ENCODE measurements at regions not wholly inside any gene's neighbourhood (a gene's known extent, or its start where the extent isn't known, plus 50 kb on each side); places are given as distances from the start of the nearest gene placed in this dataset.

DNA sequence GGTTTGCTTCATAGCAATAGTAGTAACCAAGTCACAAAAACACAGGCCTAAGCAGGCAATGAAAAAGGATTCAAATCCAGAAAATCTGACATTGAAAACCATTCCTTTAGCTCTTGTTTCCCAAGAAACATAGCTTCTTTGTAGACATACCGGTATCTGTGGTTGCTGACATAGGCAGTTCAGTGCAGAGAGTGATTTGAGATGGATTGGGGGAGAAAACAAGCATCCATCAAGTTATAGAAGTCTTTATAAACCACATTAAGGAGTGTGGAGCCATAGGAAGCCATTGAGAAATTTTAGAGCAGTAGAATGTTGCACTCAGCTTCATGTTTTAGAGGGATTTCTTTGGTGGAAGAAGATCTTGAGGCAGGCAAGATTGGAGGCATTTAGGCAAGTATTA is 91.2 kb upstream of the MARCKS start:
- TF ChIP-seq, protein P1, sequence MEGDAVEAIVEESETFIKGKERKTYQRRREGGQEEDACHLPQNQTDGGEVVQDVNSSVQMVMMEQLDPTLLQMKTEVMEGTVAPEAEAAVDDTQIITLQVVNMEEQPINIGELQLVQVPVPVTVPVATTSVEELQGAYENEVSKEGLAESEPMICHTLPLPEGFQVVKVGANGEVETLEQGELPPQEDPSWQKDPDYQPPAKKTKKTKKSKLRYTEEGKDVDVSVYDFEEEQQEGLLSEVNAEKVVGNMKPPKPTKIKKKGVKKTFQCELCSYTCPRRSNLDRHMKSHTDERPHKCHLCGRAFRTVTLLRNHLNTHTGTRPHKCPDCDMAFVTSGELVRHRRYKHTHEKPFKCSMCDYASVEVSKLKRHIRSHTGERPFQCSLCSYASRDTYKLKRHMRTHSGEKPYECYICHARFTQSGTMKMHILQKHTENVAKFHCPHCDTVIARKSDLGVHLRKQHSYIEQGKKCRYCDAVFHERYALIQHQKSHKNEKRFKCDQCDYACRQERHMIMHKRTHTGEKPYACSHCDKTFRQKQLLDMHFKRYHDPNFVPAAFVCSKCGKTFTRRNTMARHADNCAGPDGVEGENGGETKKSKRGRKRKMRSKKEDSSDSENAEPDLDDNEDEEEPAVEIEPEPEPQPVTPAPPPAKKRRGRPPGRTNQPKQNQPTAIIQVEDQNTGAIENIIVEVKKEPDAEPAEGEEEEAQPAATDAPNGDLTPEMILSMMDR (IDR thresholded peaks at IDR 0.05): no peak
- TF ChIP-seq POLR2AphosphoS5 (IDR thresholded peaks at IDR 0.05): no peak
